SK-N-SH treated with all-trans-retinoic acid at 6 μM for 48 hours (cell line): ENCODE measurements at regions not wholly inside any gene's neighbourhood (a gene's known extent, or its start where the extent isn't known, plus 50 kb on each side); places are given as distances from the start of the nearest gene placed in this dataset.

Experiments
- CSDC2 ChIP-seq: fragments of 250-450 bp; sonication (Bioruptor Pico); IDR thresholded peaks from 2 replicates; pipeline ENCODE4 v1.5.0; 2020; ENCODE audit warnings: mild to moderate bottlenecking, moderate library complexity
- RARB ChIP-seq: fragments of 250-450 bp; sonication (Bioruptor Pico); IDR thresholded peaks from 2 replicates; pipeline ENCODE4 v1.8.0; 2021; ENCODE audit warnings: mild to moderate bottlenecking, moderate library complexity
- ZFP30 ChIP-seq: fragments of 450-650 bp; formaldehyde crosslinking; IDR thresholded peaks from 2 replicates; pipeline ENCODE4 v1.5.0; 2022; ENCODE audit warnings: mild to moderate bottlenecking, moderate library complexity
- ZNF565 ChIP-seq: fragments of 450-650 bp; formaldehyde crosslinking; conservative IDR thresholded peaks from 2 replicates; pipeline ENCODE4 v1.5.0; 2020; ENCODE audit warnings: low read depth, mild to moderate bottlenecking, moderate library complexity
- TF ChIP-seq, protein P1 (sequence below): fragments of 250-450 bp; sonication (Bioruptor Pico); IDR thresholded peaks from 2 replicates; pipeline ENCODE4 v1.8.0; 2020; ENCODE audit warnings: mild to moderate bottlenecking, moderate library complexity, borderline replicate concordance
- TF ChIP-seq, protein P2 (sequence below): fragments of 250-450 bp; sonication (Bioruptor Pico); IDR thresholded peaks from 2 replicates; pipeline ENCODE4 v1.8.0; 2021; ENCODE audit warnings: low read depth, mild to moderate bottlenecking, moderate library complexity, borderline replicate concordance

DNA sequence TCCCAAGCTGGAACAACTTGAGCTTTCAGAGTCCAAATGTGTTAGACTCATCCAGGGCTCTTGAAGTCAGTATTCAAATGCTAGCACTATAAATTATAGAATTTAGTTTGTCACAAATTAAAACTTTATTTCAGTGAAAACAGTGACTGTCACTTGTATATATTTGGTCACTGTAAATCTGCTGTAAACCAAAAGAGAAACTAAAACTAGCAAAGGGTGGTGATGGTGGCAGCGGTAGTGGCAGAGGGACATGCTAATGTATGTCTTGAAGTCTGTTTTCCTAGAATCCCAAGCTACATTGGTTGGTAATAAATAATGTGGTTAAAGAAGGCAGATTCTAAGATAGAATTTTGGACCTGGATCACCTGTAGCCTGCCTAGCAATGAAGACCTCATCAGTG lies 140.4 kb upstream of the CENPW start:
- TF ChIP-seq RARB (CRISPR knock-in tag) (no peak), CSDC2 (no peak), ZFP30 (CRISPR knock-in tag) (no peak), ZNF565 (no peak)
- TF ChIP-seq, protein P1, sequence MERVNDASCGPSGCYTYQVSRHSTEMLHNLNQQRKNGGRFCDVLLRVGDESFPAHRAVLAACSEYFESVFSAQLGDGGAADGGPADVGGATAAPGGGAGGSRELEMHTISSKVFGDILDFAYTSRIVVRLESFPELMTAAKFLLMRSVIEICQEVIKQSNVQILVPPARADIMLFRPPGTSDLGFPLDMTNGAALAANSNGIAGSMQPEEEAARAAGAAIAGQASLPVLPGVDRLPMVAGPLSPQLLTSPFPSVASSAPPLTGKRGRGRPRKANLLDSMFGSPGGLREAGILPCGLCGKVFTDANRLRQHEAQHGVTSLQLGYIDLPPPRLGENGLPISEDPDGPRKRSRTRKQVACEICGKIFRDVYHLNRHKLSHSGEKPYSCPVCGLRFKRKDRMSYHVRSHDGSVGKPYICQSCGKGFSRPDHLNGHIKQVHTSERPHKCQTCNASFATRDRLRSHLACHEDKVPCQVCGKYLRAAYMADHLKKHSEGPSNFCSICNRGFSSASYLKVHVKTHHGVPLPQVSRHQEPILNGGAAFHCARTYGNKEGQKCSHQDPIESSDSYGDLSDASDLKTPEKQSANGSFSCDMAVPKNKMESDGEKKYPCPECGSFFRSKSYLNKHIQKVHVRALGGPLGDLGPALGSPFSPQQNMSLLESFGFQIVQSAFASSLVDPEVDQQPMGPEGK: no peak
- TF ChIP-seq, protein P2, sequence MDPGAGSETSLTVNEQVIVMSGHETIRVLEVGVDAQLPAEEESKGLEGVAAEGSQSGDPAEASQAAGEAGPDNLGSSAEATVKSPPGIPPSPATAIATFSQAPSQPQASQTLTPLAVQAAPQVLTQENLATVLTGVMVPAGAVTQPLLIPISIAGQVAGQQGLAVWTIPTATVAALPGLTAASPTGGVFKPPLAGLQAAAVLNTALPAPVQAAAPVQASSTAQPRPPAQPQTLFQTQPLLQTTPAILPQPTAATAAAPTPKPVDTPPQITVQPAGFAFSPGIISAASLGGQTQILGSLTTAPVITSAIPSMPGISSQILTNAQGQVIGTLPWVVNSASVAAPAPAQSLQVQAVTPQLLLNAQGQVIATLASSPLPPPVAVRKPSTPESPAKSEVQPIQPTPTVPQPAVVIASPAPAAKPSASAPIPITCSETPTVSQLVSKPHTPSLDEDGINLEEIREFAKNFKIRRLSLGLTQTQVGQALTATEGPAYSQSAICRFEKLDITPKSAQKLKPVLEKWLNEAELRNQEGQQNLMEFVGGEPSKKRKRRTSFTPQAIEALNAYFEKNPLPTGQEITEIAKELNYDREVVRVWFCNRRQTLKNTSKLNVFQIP: no peak
